ENCODE measurements at regions not wholly inside any gene's neighbourhood (a gene's known extent, or its start where the extent isn't known, plus 50 kb on each side); places are given as distances from the start of the nearest gene placed in this dataset.

DNA sequence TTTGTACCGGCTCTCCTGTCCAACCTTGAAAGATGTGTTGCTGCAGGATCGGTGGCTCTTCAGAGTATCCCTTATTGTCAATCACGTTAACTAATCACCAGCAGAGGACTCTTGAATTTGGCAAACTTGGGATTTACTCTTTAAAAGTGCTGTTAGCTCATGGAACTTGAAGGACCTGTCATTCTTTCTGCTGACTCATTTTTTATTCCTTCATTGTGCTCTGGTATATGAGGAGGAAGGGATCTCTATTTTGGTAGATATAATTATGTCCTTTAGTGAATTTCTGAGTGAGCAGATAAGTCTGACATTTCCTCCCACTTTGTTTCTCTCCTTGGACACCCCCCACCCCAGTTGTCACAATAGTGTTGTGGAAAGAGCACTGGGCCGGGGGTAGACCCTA is 175.1 kb upstream of the HDAC9 start:
- Histone ChIP-seq H3K27me3 (ENCODE audit: control insufficient read depth, insufficient read depth, low read length) (0 out of 2 replicates have a peak, but pooled peaks cover 2% of the 10 kb centered on the region), H4K91ac (ENCODE audit: insufficient read depth, low read depth, low read length) (no peak overlapping the region), H3K9me1 (ENCODE audit: insufficient read depth, low read length) (no peaks in the 10 kb centered on the region), H2BK15ac (ENCODE audit: low read depth, low read length) (no peak overlapping the region), H2BK20ac (ENCODE audit: low read depth, low read length) (no peak overlapping the region), H3K79me1 (ENCODE audit: low read depth in 1 of 2, low read length in 2 of 2) (no peaks in the 10 kb centered on the region), H2AK5ac (ENCODE audit: low read depth, low read length) (no peak overlapping the region), H3K56ac (ENCODE audit: extremely low read depth, insufficient read depth, low read length) (no peak overlapping the region), H3K14ac (replicated peaks; ENCODE audit: low read depth, low read length) (no peak overlapping the region), H3K18ac (ENCODE audit: low read depth, low read length) (no peak overlapping the region), H3K27ac (ENCODE audit: insufficient read depth, low read length) (no peak overlapping the region), H3K4ac (ENCODE audit: low read depth, low read length) (no peak overlapping the region), H3K9me3 (ENCODE audit: control insufficient read depth, insufficient read depth, low read length) (no peaks in the 10 kb centered on the region), H4K8ac (ENCODE audit: low read depth in 2 of 2, low read length in 2 of 2) (no peak overlapping the region), H2BK5ac (ENCODE audit: low read depth, low read length, poor library complexity, severe bottlenecking) (no peak overlapping the region), H3K4me1 (ENCODE audit: control insufficient read depth, insufficient read depth, low read length) (no peaks in the 10 kb centered on the region), H3K36me3 (ENCODE audit: control insufficient read depth, insufficient read depth, low read length) (no peaks in the 10 kb centered on the region), H2BK120ac (ENCODE audit: low read depth, low read length) (no peak overlapping the region), H3K4me2 (ENCODE audit: low read depth, low read length) (no peak overlapping the region), H3K9ac (ENCODE audit: low read depth, low read length) (no peak overlapping the region), H2AFZ (replicated peaks; ENCODE audit: low read length, poor library complexity) (no peak overlapping the region), H2AK9ac (replicated peaks; ENCODE audit: low read depth, low read length, poor library complexity) (no peak overlapping the region), H3K4me3 (ENCODE audit: insufficient read depth, low read depth, low read length) (no peak overlapping the region), H4K5ac (ENCODE audit: low read depth, low read length) (no peak overlapping the region), H4K20me1 (ENCODE audit: insufficient read depth, low read length) (no peaks in the 10 kb centered on the region), H3K23ac (ENCODE audit: low read depth, low read length) (no peak overlapping the region)
- ATAC-seq (ENCODE audit: low read depth) (no peak), DNase-seq (no peak)
- no TSS peak for BruUV-seq (replicated peaks)
- TF ChIP-seq MAFK (IDR thresholded peaks at IDR 0.05; ENCODE audit: low read depth, low read length) = no peak
- TF ChIP-seq, protein P1, sequence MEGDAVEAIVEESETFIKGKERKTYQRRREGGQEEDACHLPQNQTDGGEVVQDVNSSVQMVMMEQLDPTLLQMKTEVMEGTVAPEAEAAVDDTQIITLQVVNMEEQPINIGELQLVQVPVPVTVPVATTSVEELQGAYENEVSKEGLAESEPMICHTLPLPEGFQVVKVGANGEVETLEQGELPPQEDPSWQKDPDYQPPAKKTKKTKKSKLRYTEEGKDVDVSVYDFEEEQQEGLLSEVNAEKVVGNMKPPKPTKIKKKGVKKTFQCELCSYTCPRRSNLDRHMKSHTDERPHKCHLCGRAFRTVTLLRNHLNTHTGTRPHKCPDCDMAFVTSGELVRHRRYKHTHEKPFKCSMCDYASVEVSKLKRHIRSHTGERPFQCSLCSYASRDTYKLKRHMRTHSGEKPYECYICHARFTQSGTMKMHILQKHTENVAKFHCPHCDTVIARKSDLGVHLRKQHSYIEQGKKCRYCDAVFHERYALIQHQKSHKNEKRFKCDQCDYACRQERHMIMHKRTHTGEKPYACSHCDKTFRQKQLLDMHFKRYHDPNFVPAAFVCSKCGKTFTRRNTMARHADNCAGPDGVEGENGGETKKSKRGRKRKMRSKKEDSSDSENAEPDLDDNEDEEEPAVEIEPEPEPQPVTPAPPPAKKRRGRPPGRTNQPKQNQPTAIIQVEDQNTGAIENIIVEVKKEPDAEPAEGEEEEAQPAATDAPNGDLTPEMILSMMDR (conservative IDR thresholded peaks at IDR 0.05; ENCODE audit: low read depth, low read length) = no peak
- no peak for TF ChIP-seq ELK1 (IDR thresholded peaks at IDR 0.05; ENCODE audit: borderline replicate concordance, low read depth, low read length)
- TF ChIP-seq CHD1 (IDR thresholded peaks at IDR 0.05; ENCODE audit: low read depth, low read length) = no peak
- no peak for TF ChIP-seq FOS (IDR thresholded peaks at IDR 0.05; ENCODE audit: low read depth, low read length)
- TF ChIP-seq SMC3 (IDR thresholded peaks at IDR 0.05; ENCODE audit: low read depth, low read length) = no peak
- ChIA-PET POLR2A (ENCODE audit: unreplicated experiment) (no interaction called here), CTCF (interaction anchor here (0.7 kb wide), 2 partner anchors 52 to 109 kb away, joined by 3 read pairs; no protein-coding TSS in a partner anchor)
- intact Hi-C loops (cut with micrococcal nuclease) (loop anchor here (2.0 kb wide), 1 partner anchor 550 kb away; no protein-coding TSS in a partner anchor), dilution Hi-C loops (cut with HindIII; ENCODE audit: low sequenced_read_pairs, unreplicated experiment) (no loop called here), in situ Hi-C loops (cut with MboI; ENCODE audit: low sequenced_read_pairs) (loop anchor here (10.0 kb wide), 1 partner anchor 356 kb away; no protein-coding TSS in a partner anchor)
- no CpG with 5 or more reads among the region's 4 CpGs for WGBS, 2 experiments (ENCODE audit: extremely low coverage in 2 of 2, insufficient read length in 1 of 2)

Measured in IMR-90 (cell line).